ENCODE measurements at regions not wholly inside any gene's neighbourhood (a gene's known extent, or its start where the extent isn't known, plus 50 kb on each side); places are given as distances from the start of the nearest gene placed in this dataset.
"Not testable (repeated sequence)": the region's sequence is repeated elsewhere in the genome, so short reads cannot be mapped to it uniquely, and the experiment has no call there.

DNA sequence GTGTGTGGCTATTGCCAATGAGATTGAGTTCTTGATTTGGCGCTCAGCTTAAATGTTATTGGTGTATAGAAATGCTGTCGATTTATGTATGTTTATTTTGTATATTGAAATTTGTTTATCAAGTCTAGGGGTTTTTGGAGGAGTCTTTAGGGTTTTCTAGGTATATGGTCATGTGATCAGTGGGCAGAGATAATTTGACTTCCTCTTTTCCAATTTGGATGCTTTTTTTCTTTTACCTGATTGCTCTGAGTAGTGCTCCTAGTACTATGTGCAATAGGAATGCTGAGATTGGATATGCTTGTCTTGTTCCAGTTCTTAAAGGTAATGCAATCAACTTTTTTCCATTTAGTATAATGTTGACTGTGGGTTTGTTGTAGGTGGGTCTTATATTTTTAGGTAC is 99.8 kb upstream of the PMCH start:
- DNase-seq: no peak

GRCh38 chr12:102294568-102294967 is 96.9 kb upstream of the PMCH start:
- DNase-seq: no peak

- DNase-seq: not testable (repeated sequence)
These were observed 94.1 kb upstream of the PMCH start for GRCh38 chr12:102291498-102292440.

- DNase-seq: not testable (repeated sequence)
These were observed 92.1 kb upstream of the PMCH start for GRCh38 chr12:102289702-102290101.

GRCh38 chr12:102281231-102281630 is 83.6 kb upstream of the PMCH start:
- DNase-seq: no peak

GRCh38 chr12:102255687-102256086 is 58.1 kb upstream of the PMCH start:
- not testable (repeated sequence) for DNase-seq

DNA sequence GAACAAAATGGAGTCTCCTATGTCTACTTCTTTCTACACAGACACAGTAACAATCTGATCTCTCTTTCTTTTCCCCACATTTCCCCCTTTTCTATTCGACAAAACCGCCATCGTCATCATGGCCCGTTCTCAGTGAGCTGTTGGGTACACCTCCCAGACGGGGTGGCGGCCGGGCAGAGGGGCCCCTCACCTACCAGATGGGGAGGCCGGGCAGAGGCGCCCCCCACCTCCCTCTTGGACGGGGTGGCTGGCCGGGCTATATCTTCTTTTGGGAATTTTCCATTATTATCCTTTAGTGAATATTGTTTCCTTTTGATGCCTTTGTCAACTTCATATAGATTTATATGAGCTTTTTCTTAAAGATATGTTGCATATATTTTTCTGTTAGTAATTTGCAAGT is 53.4 kb upstream of the PMCH start:
- not testable (repeated sequence) for DNase-seq

GRCh38 chr12:102249079-102249841 is 51.6 kb upstream of the PMCH start:
- no peak for DNase-seq

All from Kasumi-1 (cell line).